GM23338 (cell line): ENCODE measurements at regions not wholly inside any gene's neighbourhood (a gene's known extent, or its start where the extent isn't known, plus 50 kb on each side); places are given as distances from the start of the nearest gene placed in this dataset.

Source experiments
- ATAC-seq: fragments of 200-7000 bp; cut with Tn5 transposase; 3 replicates; pipeline ENCODE4 v1.9.1; 2020
- DNase-seq: peaks from one replicate; pipeline ENCODE4 v3.0.0-alpha.2; 2015; ENCODE audit warnings: low spot score
- H2AFZ ChIP-seq: fragments of 200-600 bp; sonication (generic); 2 replicates; pipeline ENCODE4 v1.8.0; 2016; ENCODE audit warnings: antibody characterized with exemption, mild to moderate bottlenecking, moderate library complexity
- H3F3A ChIP-seq: fragments of 200-600 bp; sonication (generic); replicated peaks from 2 replicates; pipeline ENCODE4 v1.8.0; 2017; ENCODE audit warnings: antibody characterized with exemption, mixed run types, low read depth
- H3K27ac ChIP-seq: fragments of 200-600 bp; sonication (generic); 2 replicates; pipeline ENCODE4 v1.6.1; 2016; ENCODE audit warnings: low read depth
- H3K27me3 ChIP-seq: fragments of 200-600 bp; sonication (generic); 2 replicates; pipeline ENCODE4 v1.8.0; 2016; ENCODE audit warnings: mild to moderate bottlenecking, mixed run types, moderate library complexity; ENCODE audit not compliant: insufficient read depth
- H3K36me3 ChIP-seq: fragments of 200-600 bp; sonication (generic); 2 replicates; pipeline ENCODE4 v1.8.0; 2016; ENCODE audit warnings: mild to moderate bottlenecking; ENCODE audit not compliant: insufficient read depth
- H3K4me1 ChIP-seq: fragments of 200-600 bp; sonication (generic); 2 replicates; pipeline ENCODE4 v1.8.0; 2016; ENCODE audit warnings: mild to moderate bottlenecking, moderate library complexity; ENCODE audit not compliant: insufficient read depth
- H3K4me2 ChIP-seq: fragments of 200-600 bp; sonication (generic); 2 replicates; pipeline ENCODE4 v1.7.1; 2017; ENCODE audit warnings: mixed run types
- H3K4me3 ChIP-seq: fragments of 200-600 bp; sonication (generic); 2 replicates; pipeline ENCODE4 v1.6.1; 2016; ENCODE audit warnings: mixed run types
- H3K79me2 ChIP-seq: fragments of 200-600 bp; sonication (generic); replicated peaks from 2 replicates; pipeline ENCODE4 v1.8.0; 2017; ENCODE audit warnings: mild to moderate bottlenecking; ENCODE audit not compliant: insufficient read depth
- H3K9me2 ChIP-seq: fragments of 200-600 bp; sonication (generic); 2 replicates; pipeline ENCODE4 v1.8.0; 2017; ENCODE audit not compliant: insufficient read depth
- H4K20me1 ChIP-seq: fragments of 200-600 bp; sonication (generic); replicated peaks from 2 replicates; pipeline ENCODE4 v1.8.0; 2017; ENCODE audit warnings: mild to moderate bottlenecking; ENCODE audit not compliant: insufficient read depth
- H3K27ac Mint-ChIP-seq: 2 replicates; pipeline ENCODE4 v1.8.0; 2020; ENCODE audit warnings: inconsistent platforms, mild to moderate bottlenecking, moderate library complexity, mixed read lengths
- H3K27me3 Mint-ChIP-seq: 3 replicates; pipeline ENCODE4 v1.8.0; 2022; ENCODE audit warnings: low read depth, mild to moderate bottlenecking, moderate library complexity, mixed read lengths, inconsistent platforms; ENCODE audit not compliant: insufficient read depth, poor library complexity
- H3K36me3 Mint-ChIP-seq: 3 replicates; pipeline ENCODE4 v1.8.0; 2021; ENCODE audit warnings: low read depth, mild to moderate bottlenecking, inconsistent platforms, moderate library complexity, mixed read lengths
- H3K4me1 Mint-ChIP-seq: 3 replicates; pipeline ENCODE4 v1.8.0; 2020; ENCODE audit warnings: mild to moderate bottlenecking, inconsistent platforms, mixed read lengths
- H3K4me3 Mint-ChIP-seq: 3 replicates; pipeline ENCODE4 v1.8.0; 2021; ENCODE audit warnings: moderate library complexity, mild to moderate bottlenecking, inconsistent platforms, mixed read lengths
- H3K9me3 Mint-ChIP-seq: 3 replicates; pipeline ENCODE4 v1.8.0; 2020; ENCODE audit warnings: moderate library complexity, mild to moderate bottlenecking, inconsistent platforms, mixed read lengths
- CREB1 ChIP-seq: fragments of 250-450 bp; sonication (Bioruptor Pico); IDR thresholded peaks from 2 replicates; pipeline ENCODE4 v1.5.0; 2020; ENCODE audit warnings: low read depth, mild to moderate bottlenecking, moderate library complexity
- CTCF ChIP-seq, 2 experiments: fragments of 200-600 bp in 1 of 2; sonication (generic) in 1 of 2; conservative IDR thresholded peaks; 2 replicates each; pipeline versions ENCODE4 v1.5.1 to v1.6.1; 2016 to 2017; ENCODE audit warnings: antibody characterized with exemption in 2 of 2, low read depth in 2 of 2, mild to moderate bottlenecking in 2 of 2, moderate library complexity in 1 of 2
- ETS1 ChIP-seq: IDR thresholded peaks from 2 replicates; pipeline ENCODE4 v1.6.1; 2016; ENCODE audit warnings: antibody characterized with exemption
- EZH2 ChIP-seq: fragments of 200-600 bp; sonication (generic); IDR thresholded peaks from one replicate; pipeline ENCODE4 v1.8.0; 2017; ENCODE audit warnings: antibody characterized with exemption, mild to moderate bottlenecking, low read depth; ENCODE audit not compliant: unreplicated experiment
- EZH2phosphoT487 ChIP-seq: fragments of 200-600 bp; sonication (generic); IDR thresholded peaks from one replicate; pipeline ENCODE4 v1.8.1; 2018; ENCODE audit warnings: antibody characterized with exemption; ENCODE audit not compliant: unreplicated experiment
- JUNB ChIP-seq: IDR thresholded peaks from one replicate; pipeline ENCODE4 v1.6.1; 2016; ENCODE audit warnings: antibody characterized with exemption; ENCODE audit not compliant: unreplicated experiment
- NANOG ChIP-seq: IDR thresholded peaks from 2 replicates; pipeline ENCODE4 v1.6.1; 2016; ENCODE audit warnings: antibody characterized with exemption, borderline replicate concordance
- POLR2AphosphoS5 ChIP-seq: IDR thresholded peaks from 2 replicates; pipeline ENCODE4 v1.6.1; 2016; ENCODE audit warnings: antibody characterized with exemption, low read depth
- REST ChIP-seq: IDR thresholded peaks from one replicate; pipeline ENCODE4 v1.6.1; 2018; ENCODE audit warnings: antibody characterized with exemption; ENCODE audit not compliant: unreplicated experiment
- STAT1 ChIP-seq: IDR thresholded peaks from one replicate; pipeline ENCODE4 v1.6.1; 2016; ENCODE audit warnings: antibody characterized with exemption; ENCODE audit not compliant: unreplicated experiment
- ZNF114 ChIP-seq: fragments of 250-450 bp; sonication (Bioruptor Pico); IDR thresholded peaks from 2 replicates; pipeline ENCODE4 v1.5.0; 2020; ENCODE audit warnings: mild to moderate bottlenecking, moderate library complexity
- ZNF331 ChIP-seq: fragments of 250-450 bp; sonication (Bioruptor Pico); IDR thresholded peaks from 2 replicates; pipeline ENCODE4 v1.5.0; 2020; ENCODE audit warnings: low read depth, mild to moderate bottlenecking, moderate library complexity
- ZNF462 ChIP-seq: fragments of 250-450 bp; sonication (Bioruptor Pico); IDR thresholded peaks from 2 replicates; pipeline ENCODE4 v1.5.0; 2020; ENCODE audit warnings: mild to moderate bottlenecking, moderate library complexity

GRCh38 chrX:20433388-20433775, 166.7 kb upstream of the RPS6KA3 start:
- TF ChIP-seq EZH2phosphoT487 (no peak), REST (no peak), CTCF (conservative IDR thresholded peaks at IDR 0.05; ENCODE audit: low read depth in 2 of 2) (no peak), ZNF462 (CRISPR knock-in tag) (no peak), CREB1 (CRISPR knock-in tag) (no peak), EZH2 (no peak), JUNB (no peak), STAT1 (no peak), POLR2AphosphoS5 (no peak), ZNF114 (CRISPR knock-in tag) (no peak), ETS1 (no peak), ZNF331 (CRISPR knock-in tag) (no peak), NANOG (no peak)

More at GRCh38 chrX:20433388-20433775, 166.7 kb upstream of the RPS6KA3 start:
- no peaks in the 10 kb centered on the region for H4K20me1 ChIP-seq
- no peaks in the 10 kb centered on the region for H3K27me3 ChIP-seq
- H3K36me3 ChIP-seq = no peaks in the 10 kb centered on the region
- Mint-ChIP-seq H3K4me1 (no peaks in the 10 kb centered on the region), H3K36me3 (no peaks in the 10 kb centered on the region), H3K4me3 (no peak overlapping the region), H3K9me3 (no peaks in the 10 kb centered on the region), H3K27ac (no peak overlapping the region), H3K27me3 (peaks cover 3% of the 10 kb centered on the region)
- H3K4me1 ChIP-seq = no peaks in the 10 kb centered on the region
- no peak overlapping the region for H3K4me2 ChIP-seq
- no peaks in the 10 kb centered on the region for H3K9me2 ChIP-seq
- DNase-seq = no peak
- no peak overlapping the region for H2AFZ ChIP-seq
- H3K27ac ChIP-seq = no peak overlapping the region
- H3K79me2 ChIP-seq = no peaks in the 10 kb centered on the region
- no peaks in the 10 kb centered on the region for H3F3A ChIP-seq
- H3K4me3 ChIP-seq = no peak overlapping the region
- ATAC-seq = no peak
